ENCODE measurements at regions not wholly inside any gene's neighbourhood (a gene's known extent, or its start where the extent isn't known, plus 50 kb on each side); places are given as distances from the start of the nearest gene placed in this dataset.
"Not testable (repeated sequence)": the region's sequence is repeated elsewhere in the genome, so short reads cannot be mapped to it uniquely, and the experiment has no call there.

DNA sequence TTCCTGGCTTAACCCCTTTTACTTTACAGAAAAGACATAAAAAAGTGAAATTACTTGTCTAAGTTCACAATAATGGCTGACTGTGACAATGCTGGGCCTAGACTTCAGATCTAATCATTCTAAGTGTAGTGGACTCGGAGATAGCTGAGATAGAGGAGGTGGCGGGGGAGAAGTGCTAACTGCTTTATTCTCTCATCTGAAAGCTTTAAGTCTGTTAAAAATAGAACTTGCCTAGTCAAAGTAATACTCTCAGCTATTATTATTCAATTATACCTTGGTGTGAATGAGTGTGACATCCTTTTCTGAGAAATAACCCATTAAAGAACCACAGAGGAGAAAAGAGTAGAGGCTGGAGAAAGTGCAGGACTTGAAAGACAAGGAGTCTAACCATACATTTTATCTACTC, 96.1 kb upstream of the OLIG2 start:
- H3K4me3 ChIP-seq (ENCODE audit: low read length) = no peak overlapping the region
- H3K4me2 ChIP-seq (ENCODE audit: low read depth, low read length) = no peak overlapping the region
- no peak overlapping the region for H3K27ac ChIP-seq (ENCODE audit: low read length)
- H3F3A ChIP-seq (ENCODE audit: insufficient read depth, low read length) = no peaks in the 10 kb centered on the region
- no peaks in the 10 kb centered on the region for H3K9me2 ChIP-seq (replicated peaks; ENCODE audit: insufficient read depth, low read length)
- no peaks in the 10 kb centered on the region for H3K4me1 ChIP-seq (ENCODE audit: low read length)
- no peaks in the 10 kb centered on the region for H3K27me3 ChIP-seq (replicated peaks; ENCODE audit: insufficient read depth, low read length)
- TF ChIP-seq EZH2phosphoT487 (IDR thresholded peaks at IDR 0.05; ENCODE audit: low read length) (no peak), EZH2 (optimal IDR thresholded peaks at IDR 0.05; ENCODE audit: low read depth, low read length) (no peak)
- TF ChIP-seq, protein P1, sequence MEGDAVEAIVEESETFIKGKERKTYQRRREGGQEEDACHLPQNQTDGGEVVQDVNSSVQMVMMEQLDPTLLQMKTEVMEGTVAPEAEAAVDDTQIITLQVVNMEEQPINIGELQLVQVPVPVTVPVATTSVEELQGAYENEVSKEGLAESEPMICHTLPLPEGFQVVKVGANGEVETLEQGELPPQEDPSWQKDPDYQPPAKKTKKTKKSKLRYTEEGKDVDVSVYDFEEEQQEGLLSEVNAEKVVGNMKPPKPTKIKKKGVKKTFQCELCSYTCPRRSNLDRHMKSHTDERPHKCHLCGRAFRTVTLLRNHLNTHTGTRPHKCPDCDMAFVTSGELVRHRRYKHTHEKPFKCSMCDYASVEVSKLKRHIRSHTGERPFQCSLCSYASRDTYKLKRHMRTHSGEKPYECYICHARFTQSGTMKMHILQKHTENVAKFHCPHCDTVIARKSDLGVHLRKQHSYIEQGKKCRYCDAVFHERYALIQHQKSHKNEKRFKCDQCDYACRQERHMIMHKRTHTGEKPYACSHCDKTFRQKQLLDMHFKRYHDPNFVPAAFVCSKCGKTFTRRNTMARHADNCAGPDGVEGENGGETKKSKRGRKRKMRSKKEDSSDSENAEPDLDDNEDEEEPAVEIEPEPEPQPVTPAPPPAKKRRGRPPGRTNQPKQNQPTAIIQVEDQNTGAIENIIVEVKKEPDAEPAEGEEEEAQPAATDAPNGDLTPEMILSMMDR (IDR thresholded peaks at IDR 0.05; ENCODE audit: low read length) = no peak
- H3K9ac ChIP-seq (ENCODE audit: low read length) = no peak overlapping the region
- DNase-seq = no peak
- H3K9me3 ChIP-seq (replicated peaks; ENCODE audit: insufficient read depth, low read length) = no peaks in the 10 kb centered on the region
- no peaks in the 10 kb centered on the region for H3K79me2 ChIP-seq (ENCODE audit: low read length)
- no peak overlapping the region for H2AFZ ChIP-seq (ENCODE audit: low read length)
- no peaks in the 10 kb centered on the region for H4K20me1 ChIP-seq (ENCODE audit: insufficient read depth, low read length)
- no peaks in the 10 kb centered on the region for H3K36me3 ChIP-seq (replicated peaks; ENCODE audit: insufficient read depth, low read length)

DNA sequence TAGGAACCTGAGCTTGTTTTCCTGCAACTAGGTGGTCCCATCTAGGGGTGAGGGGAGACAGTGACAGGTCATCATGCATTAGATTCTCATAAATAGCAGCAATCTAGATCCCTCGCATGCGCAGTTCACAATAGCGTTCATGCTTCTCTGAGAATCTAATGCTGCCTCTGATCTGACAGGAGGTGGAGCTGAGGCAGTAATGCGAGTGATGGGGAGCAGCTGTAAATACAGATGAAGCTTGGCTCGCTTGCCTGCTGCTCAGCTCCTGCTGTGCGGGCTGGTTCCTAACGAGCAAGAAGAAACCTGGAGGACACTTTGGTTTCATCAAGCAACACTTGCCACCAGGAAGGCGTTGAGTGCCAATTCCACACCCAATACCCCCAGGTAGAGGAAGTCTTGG, 95.1 kb upstream of the OLIG2 start:
- TF ChIP-seq EZH2 (optimal IDR thresholded peaks at IDR 0.05; ENCODE audit: low read depth, low read length) = no peak
- Histone ChIP-seq H2AFZ (ENCODE audit: low read length) (no peak overlapping the region), H3K4me3 (ENCODE audit: low read length) (no peak overlapping the region), H3K9ac (ENCODE audit: low read length) (no peak overlapping the region), H3K79me2 (ENCODE audit: low read length) (no peaks in the 10 kb centered on the region), H3K27ac (ENCODE audit: low read length) (no peak overlapping the region), H3K27me3 (replicated peaks; ENCODE audit: insufficient read depth, low read length) (no peaks in the 10 kb centered on the region), H3K9me2 (replicated peaks; ENCODE audit: insufficient read depth, low read length) (no peaks in the 10 kb centered on the region), H4K20me1 (ENCODE audit: insufficient read depth, low read length) (no peaks in the 10 kb centered on the region), H3K36me3 (replicated peaks; ENCODE audit: insufficient read depth, low read length) (no peaks in the 10 kb centered on the region), H3K4me2 (ENCODE audit: low read depth, low read length) (no peak overlapping the region), H3K4me1 (ENCODE audit: low read length) (no peaks in the 10 kb centered on the region), H3F3A (ENCODE audit: insufficient read depth, low read length) (no peaks in the 10 kb centered on the region), H3K9me3 (replicated peaks; ENCODE audit: insufficient read depth, low read length) (no peaks in the 10 kb centered on the region)
- DNase-seq = no peak

DNA sequence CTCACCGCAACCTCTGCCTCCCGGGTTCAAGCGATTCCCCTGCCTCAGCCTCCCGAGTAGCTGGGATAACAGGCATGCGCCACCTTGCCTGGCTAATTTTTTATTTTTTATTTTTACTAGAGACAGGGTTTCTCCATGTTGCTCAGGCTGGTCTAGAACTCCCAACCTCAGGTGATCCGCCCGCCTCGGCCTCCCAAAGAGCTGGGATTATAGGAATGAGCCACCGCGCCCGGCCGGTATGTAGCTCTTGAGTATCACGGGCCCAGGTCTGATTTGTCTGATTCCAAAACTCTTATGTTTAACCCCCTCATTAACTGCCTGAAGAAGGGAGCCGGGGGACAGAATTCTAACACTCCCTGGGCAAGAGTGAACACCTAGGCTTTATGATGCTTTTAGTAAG, 91.7 kb upstream of the OLIG2 start:
- H3K9ac ChIP-seq (ENCODE audit: low read length); H3K79me2 ChIP-seq (ENCODE audit: low read length); H3K27me3 ChIP-seq (replicated peaks; ENCODE audit: insufficient read depth, low read length); H4K20me1 ChIP-seq (ENCODE audit: insufficient read depth, low read length); H3K36me3 ChIP-seq (replicated peaks; ENCODE audit: insufficient read depth, low read length); H3K9me3 ChIP-seq (replicated peaks; ENCODE audit: insufficient read depth, low read length); DNase-seq; H3F3A ChIP-seq (ENCODE audit: insufficient read depth, low read length); H3K9me2 ChIP-seq (replicated peaks; ENCODE audit: insufficient read depth, low read length); H2AFZ ChIP-seq (ENCODE audit: low read length); H3K4me3 ChIP-seq (ENCODE audit: low read length); H3K27ac ChIP-seq (ENCODE audit: low read length); H3K4me2 ChIP-seq (ENCODE audit: low read depth, low read length); H3K4me1 ChIP-seq (ENCODE audit: low read length): not testable (repeated sequence)

DNA sequence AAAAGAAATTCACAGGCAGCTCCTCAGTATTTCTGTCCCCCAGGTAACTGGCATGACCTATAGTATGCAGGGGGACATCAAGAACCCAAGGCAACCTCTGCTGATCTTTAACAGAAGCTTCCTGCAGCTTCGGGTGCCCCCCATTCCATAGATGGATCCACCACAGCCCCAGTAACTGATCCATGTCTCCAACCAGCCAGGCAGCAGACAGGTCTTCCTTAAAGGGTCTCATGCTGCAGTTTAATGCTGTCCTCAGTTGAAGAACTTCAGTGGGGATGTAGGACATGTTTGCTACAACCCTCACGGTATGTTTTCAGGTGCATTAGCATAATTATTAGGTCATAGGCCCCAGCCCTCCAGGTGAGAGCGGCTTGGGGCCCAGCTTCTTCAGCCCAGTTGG, 90.9 kb upstream of the OLIG2 start:
- Histone ChIP-seq H4K20me1 (ENCODE audit: insufficient read depth, low read length) (no peaks in the 10 kb centered on the region), H3K36me3 (replicated peaks; ENCODE audit: insufficient read depth, low read length) (no peaks in the 10 kb centered on the region), H3K9ac (ENCODE audit: low read length) (no peak overlapping the region), H3K4me2 (ENCODE audit: low read depth, low read length) (no peak overlapping the region), H3K4me3 (ENCODE audit: low read length) (no peak overlapping the region), H3F3A (ENCODE audit: insufficient read depth, low read length) (no peaks in the 10 kb centered on the region), H3K27ac (ENCODE audit: low read length) (no peak overlapping the region), H3K4me1 (ENCODE audit: low read length) (no peaks in the 10 kb centered on the region), H3K27me3 (replicated peaks; ENCODE audit: insufficient read depth, low read length) (no peaks in the 10 kb centered on the region), H2AFZ (ENCODE audit: low read length) (no peak overlapping the region), H3K9me2 (replicated peaks; ENCODE audit: insufficient read depth, low read length) (no peaks in the 10 kb centered on the region), H3K9me3 (replicated peaks; ENCODE audit: insufficient read depth, low read length) (no peaks in the 10 kb centered on the region), H3K79me2 (ENCODE audit: low read length) (no peaks in the 10 kb centered on the region)
- TF ChIP-seq EZH2 (optimal IDR thresholded peaks at IDR 0.05; ENCODE audit: low read depth, low read length) (no peak), EZH2phosphoT487 (IDR thresholded peaks at IDR 0.05; ENCODE audit: low read length) (no peak)
- TF ChIP-seq, protein P1 (IDR thresholded peaks at IDR 0.05; ENCODE audit: low read length) = no peak
- DNase-seq = no peak
